IPS-NIHi7 (cell line): ENCODE measurements at regions not wholly inside any gene's neighbourhood (a gene's known extent, or its start where the extent isn't known, plus 50 kb on each side); places are given as distances from the start of the nearest gene placed in this dataset.
A peak's percentile ranks its signal among the peaks of the same experiment; 100 is the strongest.

ENCODE experiments used
- DNase-seq: peaks from one replicate; pipeline ENCODE4 v3.0.0; 2012; ENCODE audit warnings: mixed read lengths; ENCODE audit errors: extremely low spot score

- DNase-seq, result no peak
These were observed 73.9 kb downstream of the WNT5A start for GRCh38 chr3:55413236-55413635.

GRCh38 chr3:55412545-55412944 is 74.6 kb downstream of the WNT5A start:
- DNase-seq, result no peak

- DNase-seq, result no peak
These were observed 77.3 kb downstream of the WNT5A start for GRCh38 chr3:55409806-55410205.

GRCh38 chr3:55408193-55408826 is 78.8 kb downstream of the WNT5A start:
- DNase-seq, result no peak

GRCh38 chr3:55407426-55407820 is 79.7 kb downstream of the WNT5A start:
- no peak for DNase-seq

GRCh38 chr3:55406696-55407425 is 80.2 kb downstream of the WNT5A start:
- no peak for DNase-seq

GRCh38 chr3:55405436-55405835 is 81.7 kb downstream of the WNT5A start:
- peak; percentile 79 for DNase-seq

GRCh38 chr3:55402886-55403609 is 84.1 kb downstream of the WNT5A start:
- DNase-seq, result no peak

- DNase-seq, result no peak
These were observed 106.5 kb downstream of the WNT5A start for GRCh38 chr3:55380561-55380960.

- DNase-seq, result no peak
These were observed 110.3 kb downstream of the WNT5A start for GRCh38 chr3:55376753-55377347.

- DNase-seq, result no peak
These were observed 113.7 kb downstream of the WNT5A start for GRCh38 chr3:55373423-55373822.

- DNase-seq, result no peak
These were observed 116.8 kb downstream of the WNT5A start for GRCh38 chr3:55370272-55370671.

GRCh38 chr3:55369141-55369847 is 117.8 kb downstream of the WNT5A start:
- no peak for DNase-seq

GRCh38 chr3:55368366-55368765 is 118.7 kb downstream of the WNT5A start:
- DNase-seq, result no peak

GRCh38 chr3:55367384-55367783 is 119.7 kb downstream of the WNT5A start:
- DNase-seq, result no peak

GRCh38 chr3:55364421-55364820 is 122.7 kb downstream of the WNT5A start:
- DNase-seq, result no peak

GRCh38 chr3:55362210-55362960 is 124.7 kb downstream of the WNT5A start:
- DNase-seq, result no peak

GRCh38 chr3:55357796-55358195 is 129.3 kb downstream of the WNT5A start:
- DNase-seq, result no peak

GRCh38 chr3:55352668-55353067 is 134.4 kb downstream of the WNT5A start:
- DNase-seq, result no peak

GRCh38 chr3:55349851-55350250 is 137.3 kb downstream of the WNT5A start:
- no peak for DNase-seq
